Endothelial cell of umbilical vein (primary cell): ENCODE measurements at regions not wholly inside any gene's neighbourhood (a gene's known extent, or its start where the extent isn't known, plus 50 kb on each side); places are given as distances from the start of the nearest gene placed in this dataset.

Source experiments
- BruUV-seq: library from RNA; stranded (reverse); fragments of 400-500 nt; replicated peaks from 2 replicates; lab custom pipeline; 2021; lab: Mats Ljungman, UMichigan
- CTCF ChIA-PET: fragments of 300-600, 350-600 bp; sonication (Branson Sonifier 250); formaldehyde crosslinking; loops from one replicate; lab custom pipeline; 2021; ENCODE audit warnings: antibody characterized with exemption, inconsistent platforms; lab: Charles Lee
- POLR2A ChIA-PET: fragments of 300-600, 350-600 bp; sonication (Branson Sonifier 250); formaldehyde crosslinking; loops from one replicate; lab custom pipeline; 2021; ENCODE audit warnings: antibody characterized with exemption, inconsistent platforms; lab: Charles Lee
- DNase-seq: peaks from one replicate; pipeline ENCODE4 v3.0.0-alpha.2; 2011; ENCODE audit warnings: low read depth, low spot score
- FAIRE-seq: peaks from 2 replicates; lab custom pipeline; 2011; peaks lifted over from hg19 to GRCh38; lab: Jason Lieb, UNC
- H2AFZ ChIP-seq: 2 replicates; pipeline ENCODE4 v1.6.0; 2012; ENCODE audit warnings: low read depth, low read length, control low read depth, inconsistent platforms
- H3K27ac ChIP-seq: 2 replicates; pipeline ENCODE4 v1.5.1; 2011; ENCODE audit warnings: low read depth, mild to moderate bottlenecking, control low read depth, low read length, moderate library complexity; ENCODE audit not compliant: insufficient read depth
- H3K27me3 ChIP-seq, 2 experiments: 2 replicates each; pipeline versions ENCODE4 v1.6.0 to v1.6.1; 2011; ENCODE audit warnings: low read length in 2 of 2, mixed read lengths in 1 of 2; ENCODE audit not compliant: control insufficient read depth in 2 of 2, insufficient read depth in 2 of 2
- H3K36me3 ChIP-seq, 2 experiments: 2 replicates in 1 of 2; 3 replicates in 1 of 2; pipeline ENCODE4 v1.5.1; 2011; ENCODE audit warnings: low read length in 2 of 2, mild to moderate bottlenecking in 1 of 2, moderate library complexity in 1 of 2; ENCODE audit not compliant: control insufficient read depth in 2 of 2, insufficient read depth in 2 of 2; ENCODE audit errors: extremely low read depth in 1 of 2
- H3K4me1 ChIP-seq: 3 replicates; pipeline ENCODE4 v1.5.1; 2011; ENCODE audit warnings: mild to moderate bottlenecking, low read length; ENCODE audit not compliant: control insufficient read depth, insufficient read depth; ENCODE audit errors: extremely low read depth
- H3K4me2 ChIP-seq: 2 replicates; pipeline ENCODE4 v1.6.1; 2011; ENCODE audit warnings: low read length, control low read depth, mixed read lengths; ENCODE audit not compliant: insufficient read depth
- H3K4me3 ChIP-seq, 3 experiments: fragments of 200-600 bp in 1 of 3; sonication (generic), shearing (Covaris generic) in 1 of 3; replicated peaks in 1 of 3; 2 replicates each; pipeline ENCODE4 v1.5.1; 2011 to 2016; ENCODE audit warnings: control low read depth in 3 of 3, low read length in 3 of 3, mild to moderate bottlenecking in 2 of 3, inconsistent platforms in 1 of 3, low read depth in 1 of 3, moderate library complexity in 1 of 3; ENCODE audit not compliant: insufficient read depth in 1 of 3
- H3K79me2 ChIP-seq: 2 replicates; pipeline ENCODE4 v1.6.0; 2012; ENCODE audit warnings: low read length, inconsistent platforms; ENCODE audit not compliant: control insufficient read depth, insufficient read depth
- H3K9ac ChIP-seq: replicated peaks from 2 replicates; pipeline ENCODE3; 2011; ENCODE audit warnings: low read length, control low read depth; ENCODE audit not compliant: insufficient read depth; ENCODE audit errors: extremely low read depth
- H3K9me1 ChIP-seq: replicated peaks from 3 replicates; pipeline ENCODE4 v1.6.0; 2011; ENCODE audit warnings: mild to moderate bottlenecking, low read length; ENCODE audit not compliant: control insufficient read depth, insufficient read depth; ENCODE audit errors: extremely low read depth
- H3K9me3 ChIP-seq: replicated peaks from 2 replicates; pipeline ENCODE4 v1.5.1; 2012; ENCODE audit warnings: low read length, inconsistent platforms; ENCODE audit not compliant: control insufficient read depth, insufficient read depth
- H4K20me1 ChIP-seq: replicated peaks from 2 replicates; pipeline ENCODE3; 2011; ENCODE audit warnings: mild to moderate bottlenecking, low read length; ENCODE audit not compliant: control insufficient read depth, insufficient read depth; ENCODE audit errors: extremely low read depth
- EZH2 ChIP-seq: IDR thresholded peaks from 2 replicates; pipeline ENCODE4 v1.6.1; 2012; ENCODE audit warnings: borderline replicate concordance, low read depth, mild to moderate bottlenecking, moderate library complexity, low read length, inconsistent platforms; ENCODE audit not compliant: severe bottlenecking
- FOS ChIP-seq: IDR thresholded peaks from 2 replicates; pipeline ENCODE4 v1.6.1; 2011; ENCODE audit warnings: mild to moderate bottlenecking, low read length, moderate library complexity, borderline replicate concordance; ENCODE audit not compliant: insufficient read depth
- GATA2 ChIP-seq: IDR thresholded peaks from 2 replicates; pipeline ENCODE4 v1.7.0; 2011; ENCODE audit warnings: low read depth, mild to moderate bottlenecking, moderate library complexity, mixed read lengths, low read length; ENCODE audit not compliant: insufficient read length, insufficient read depth
- JUN ChIP-seq: IDR thresholded peaks from 2 replicates; pipeline ENCODE4 v1.6.1; 2011; ENCODE audit warnings: borderline replicate concordance, low read depth; ENCODE audit not compliant: insufficient read length, insufficient read depth
- MYC ChIP-seq: IDR thresholded peaks from one replicate; pipeline ENCODE4 v1.6.1; 2011; ENCODE audit warnings: mild to moderate bottlenecking, low read depth, low read length
- POLR2A ChIP-seq: IDR thresholded peaks from 2 replicates; pipeline ENCODE4 v1.6.1; 2012; ENCODE audit warnings: low read depth, mild to moderate bottlenecking, control low read depth, low read length
- POLR2AphosphoS5 ChIP-seq: IDR thresholded peaks from 2 replicates; pipeline ENCODE4 v1.6.1; 2012; ENCODE audit warnings: low read depth, mild to moderate bottlenecking, control low read depth, low read length, moderate library complexity; ENCODE audit not compliant: insufficient read depth
- dilution Hi-C: fragments of 300-500 bp; cut with MboI; formaldehyde crosslinking; loops from one replicate; pipeline ENCODE4 v1.15.0; 2019; ENCODE audit warnings: low sequenced_read_pairs; ENCODE audit not compliant: extremely low pct_ligation_motif_present
- intact Hi-C: fragments of 100-400 bp; cut with micrococcal nuclease; formaldehyde crosslinking; loops from one replicate; pipeline ENCODE4 v1.10.0; 2022
- TF ChIP-seq, protein P1 (sequence below), 2 donors: IDR thresholded peaks; 1 replicate in 1 of 2; 2 replicates in 1 of 2; pipeline ENCODE4 v1.5.1; 2011; ENCODE audit warnings: low read length in 2 of 2, mild to moderate bottlenecking in 2 of 2, moderate library complexity in 2 of 2, control low read depth in 1 of 2, inconsistent platforms in 1 of 2, low read depth in 1 of 2; ENCODE audit not compliant: insufficient read depth in 1 of 2; ENCODE audit errors: extremely low read depth in 1 of 2
- TF ChIP-seq, protein P2 (sequence below): IDR thresholded peaks from 2 replicates; pipeline ENCODE4 v1.6.1; 2011; ENCODE audit not compliant: insufficient read depth, insufficient read length

DNA sequence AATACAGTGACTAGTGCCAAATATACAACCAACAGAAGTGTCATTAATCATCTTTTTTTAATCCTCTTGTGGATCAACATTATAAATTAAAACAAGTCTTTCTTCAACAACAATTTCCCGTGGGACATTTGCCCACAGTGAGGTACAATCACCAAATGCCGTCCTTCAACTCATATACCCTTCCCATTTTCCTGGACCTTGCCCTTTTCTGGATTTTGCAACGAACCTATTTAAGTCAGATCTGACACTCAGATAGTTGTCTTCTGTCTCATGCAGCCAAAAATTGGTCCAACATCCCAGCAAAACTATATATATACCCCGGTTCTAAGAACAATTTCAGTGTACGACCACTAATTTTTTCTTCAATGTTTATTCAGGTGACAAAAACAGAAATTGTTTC is 324.0 kb downstream of the DSEL start:
- no peak overlapping the region for H3K4me2 ChIP-seq
- H3K9ac ChIP-seq, result no peak overlapping the region
- H3K36me3 ChIP-seq, result no peaks in the 10 kb centered on the region
- no peaks in the 10 kb centered on the region for H3K79me2 ChIP-seq
- H2AFZ ChIP-seq, result no peak overlapping the region
- no peak overlapping the region for H3K4me3 ChIP-seq
- H3K9me1 ChIP-seq, result no peaks in the 10 kb centered on the region
- BruUV-seq, result no TSS peak
- no peak overlapping the region for H3K27ac ChIP-seq
- dilution Hi-C loops, result no loop called here
- FAIRE-seq (no peak), DNase-seq (no peak)
- CTCF ChIA-PET, result no interaction called here
- intact Hi-C loops, result no loop called here
- TF ChIP-seq POLR2A (no peak), POLR2AphosphoS5 (no peak), MYC (no peak), EZH2 (no peak), FOS (no peak), GATA2 (no peak), JUN (no peak)
- TF ChIP-seq, protein P1, sequence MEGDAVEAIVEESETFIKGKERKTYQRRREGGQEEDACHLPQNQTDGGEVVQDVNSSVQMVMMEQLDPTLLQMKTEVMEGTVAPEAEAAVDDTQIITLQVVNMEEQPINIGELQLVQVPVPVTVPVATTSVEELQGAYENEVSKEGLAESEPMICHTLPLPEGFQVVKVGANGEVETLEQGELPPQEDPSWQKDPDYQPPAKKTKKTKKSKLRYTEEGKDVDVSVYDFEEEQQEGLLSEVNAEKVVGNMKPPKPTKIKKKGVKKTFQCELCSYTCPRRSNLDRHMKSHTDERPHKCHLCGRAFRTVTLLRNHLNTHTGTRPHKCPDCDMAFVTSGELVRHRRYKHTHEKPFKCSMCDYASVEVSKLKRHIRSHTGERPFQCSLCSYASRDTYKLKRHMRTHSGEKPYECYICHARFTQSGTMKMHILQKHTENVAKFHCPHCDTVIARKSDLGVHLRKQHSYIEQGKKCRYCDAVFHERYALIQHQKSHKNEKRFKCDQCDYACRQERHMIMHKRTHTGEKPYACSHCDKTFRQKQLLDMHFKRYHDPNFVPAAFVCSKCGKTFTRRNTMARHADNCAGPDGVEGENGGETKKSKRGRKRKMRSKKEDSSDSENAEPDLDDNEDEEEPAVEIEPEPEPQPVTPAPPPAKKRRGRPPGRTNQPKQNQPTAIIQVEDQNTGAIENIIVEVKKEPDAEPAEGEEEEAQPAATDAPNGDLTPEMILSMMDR (IDR thresholded peaks at IDR 0.05; ENCODE audit: extremely low read depth in 1 of 2, insufficient read depth in 1 of 2, low read depth in 1 of 2, low read length in 2 of 2), result no peak
- TF ChIP-seq, protein P2, sequence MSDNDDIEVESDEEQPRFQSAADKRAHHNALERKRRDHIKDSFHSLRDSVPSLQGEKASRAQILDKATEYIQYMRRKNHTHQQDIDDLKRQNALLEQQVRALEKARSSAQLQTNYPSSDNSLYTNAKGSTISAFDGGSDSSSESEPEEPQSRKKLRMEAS, result no peak
- H4K20me1 ChIP-seq, result no peaks in the 10 kb centered on the region
- no peaks in the 10 kb centered on the region for H3K9me3 ChIP-seq
- no peaks in the 10 kb centered on the region for H3K4me1 ChIP-seq
- POLR2A ChIA-PET, result no interaction called here
- peaks cover 0 to 2% of the 10 kb centered on the region in 2 experiments for H3K27me3 ChIP-seq
